HG02623 (cell line): ENCODE measurements at regions not wholly inside any gene's neighbourhood (a gene's known extent, or its start where the extent isn't known, plus 50 kb on each side); places are given as distances from the start of the nearest gene placed in this dataset.
"Not testable (repeated sequence)": the region's sequence is repeated elsewhere in the genome, so short reads cannot be mapped to it uniquely, and the experiment has no call there.

Experiments
- ATAC-seq: cut with Tn5 transposase; IDR thresholded peaks from one replicate; pipeline ENCODE4 v1.9.1; 2021; ENCODE audit warnings: moderate library complexity; ENCODE audit not compliant: unreplicated experiment

DNA sequence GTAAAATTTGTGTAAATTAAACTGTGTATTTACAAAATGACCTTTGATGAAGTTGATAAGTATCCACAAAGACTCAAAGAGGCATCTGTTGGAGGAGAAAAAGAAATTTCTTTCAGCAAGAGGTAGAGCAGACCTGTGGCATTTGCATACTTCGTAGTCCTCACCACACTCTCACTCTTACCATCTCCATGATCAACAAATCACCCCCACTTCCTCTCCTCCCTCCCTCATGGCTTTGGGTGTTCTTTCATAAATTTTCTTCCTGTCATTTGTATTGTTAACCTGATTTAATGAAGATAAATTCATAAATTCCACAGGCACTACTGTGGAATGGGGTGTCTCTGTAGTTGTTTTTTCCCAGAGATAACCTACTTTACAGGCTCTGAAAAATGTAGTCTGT lies 366.5 kb downstream of the ZNF674 start:
- no peak for ATAC-seq

GRCh38 chrX:46173159-46173558 lies 372.1 kb downstream of the ZNF674 start:
- no peak for ATAC-seq

- not testable (repeated sequence) for ATAC-seq
These were observed 373.8 kb downstream of the ZNF674 start for GRCh38 chrX:46171457-46171856.

DNA sequence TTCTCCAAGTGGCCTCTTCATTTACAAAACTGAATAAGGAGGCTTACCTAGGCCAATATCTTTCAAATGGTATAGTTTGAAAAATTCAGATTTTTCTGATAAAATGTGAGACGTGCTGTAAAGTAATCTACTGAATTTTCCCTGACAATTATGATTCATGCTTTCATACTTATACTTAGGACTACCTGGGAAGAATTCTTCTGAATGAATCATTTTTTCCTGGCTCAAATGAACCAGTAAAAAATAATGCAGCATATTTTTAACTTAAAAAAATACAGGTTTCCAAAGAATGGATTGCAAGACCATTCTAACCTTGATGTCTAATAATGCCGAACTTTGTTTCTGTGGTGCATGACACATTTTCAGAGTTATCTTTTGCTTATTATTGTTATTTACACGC lies 375.4 kb downstream of the ZNF674 start:
- ATAC-seq = no peak

- no peak for ATAC-seq
These were observed 377.0 kb downstream of the ZNF674 start for GRCh38 chrX:46168254-46168653.

DNA sequence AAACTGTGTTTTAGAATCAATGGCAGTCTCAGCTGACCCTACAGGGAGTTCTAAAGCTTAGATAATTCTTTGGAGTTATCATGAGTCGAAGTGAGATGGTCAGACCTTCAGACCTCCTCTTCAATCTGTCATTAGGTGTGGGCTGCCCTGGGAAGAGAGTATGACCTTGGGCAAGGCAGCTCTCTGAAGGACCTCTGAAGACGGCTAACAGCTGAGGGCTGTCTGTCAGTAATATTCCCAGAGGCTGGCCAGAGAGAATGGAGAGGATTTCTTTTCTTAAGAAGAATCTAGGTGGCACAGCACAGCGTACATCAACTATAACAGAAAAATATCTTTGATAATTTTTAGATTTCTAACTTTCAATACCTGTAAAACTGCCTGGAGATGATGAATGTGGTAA lies 379.4 kb downstream of the ZNF674 start:
- ATAC-seq = no peak

GRCh38 chrX:46165411-46165810 lies 379.8 kb downstream of the ZNF674 start:
- no peak for ATAC-seq

GRCh38 chrX:46152756-46153155 lies 392.5 kb downstream of the ZNF674 start:
- ATAC-seq = no peak

DNA sequence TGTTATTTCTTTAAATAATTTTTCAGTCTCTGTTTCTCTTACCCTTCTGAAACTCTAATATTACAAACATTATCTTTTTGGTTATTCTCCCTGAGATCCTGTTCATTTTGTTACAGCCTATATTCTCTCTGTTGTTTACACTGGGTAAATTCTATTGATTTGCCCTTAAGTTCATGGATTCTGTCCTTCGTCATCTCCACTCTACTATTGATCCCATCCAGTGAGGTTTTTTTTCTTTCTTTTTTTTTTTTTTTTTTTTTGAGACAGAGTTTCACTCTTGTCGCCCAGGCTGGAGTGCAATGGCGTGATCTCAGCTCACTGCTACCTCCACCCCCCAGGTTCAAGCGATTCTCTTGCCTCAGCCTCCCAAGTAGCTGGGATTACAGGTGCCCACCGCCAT lies 393.9 kb downstream of the ZNF674 start:
- ATAC-seq = not testable (repeated sequence)

GRCh38 chrX:46144566-46144965 lies 400.7 kb downstream of the ZNF674 start:
- no peak for ATAC-seq

GRCh38 chrX:46140272-46140671 lies 404.9 kb downstream of the ZNF674 start:
- ATAC-seq = no peak

- no peak for ATAC-seq
These were observed 415.0 kb downstream of the ZNF674 start for GRCh38 chrX:46130247-46130646.

GRCh38 chrX:46125111-46125510 lies 420.1 kb downstream of the ZNF674 start:
- ATAC-seq = no peak

DNA sequence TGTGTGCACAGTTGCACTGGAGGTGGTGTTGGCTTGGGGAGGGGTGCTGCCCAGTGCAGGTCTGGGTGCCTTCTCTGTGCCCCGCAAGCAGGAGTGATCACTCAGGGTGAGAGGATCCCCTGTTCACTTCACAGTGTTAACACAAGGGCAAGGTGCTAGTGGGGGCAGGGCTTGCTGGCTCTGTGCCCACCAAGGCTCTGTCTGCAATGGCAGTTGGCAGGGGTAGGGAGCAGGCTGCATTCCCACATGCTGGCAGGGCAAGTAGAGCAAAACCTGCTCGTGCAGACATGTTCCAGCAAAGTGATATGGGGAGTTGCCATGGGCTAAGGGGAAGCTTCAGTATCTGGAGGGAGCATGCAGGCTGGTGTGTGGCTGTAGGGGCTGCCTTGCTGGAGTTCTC lies 428.0 kb downstream of the ZNF674 start:
- ATAC-seq = no peak

GRCh38 chrX:46087310-46087709 lies 457.9 kb downstream of the ZNF674 start:
- not testable (repeated sequence) for ATAC-seq

DNA sequence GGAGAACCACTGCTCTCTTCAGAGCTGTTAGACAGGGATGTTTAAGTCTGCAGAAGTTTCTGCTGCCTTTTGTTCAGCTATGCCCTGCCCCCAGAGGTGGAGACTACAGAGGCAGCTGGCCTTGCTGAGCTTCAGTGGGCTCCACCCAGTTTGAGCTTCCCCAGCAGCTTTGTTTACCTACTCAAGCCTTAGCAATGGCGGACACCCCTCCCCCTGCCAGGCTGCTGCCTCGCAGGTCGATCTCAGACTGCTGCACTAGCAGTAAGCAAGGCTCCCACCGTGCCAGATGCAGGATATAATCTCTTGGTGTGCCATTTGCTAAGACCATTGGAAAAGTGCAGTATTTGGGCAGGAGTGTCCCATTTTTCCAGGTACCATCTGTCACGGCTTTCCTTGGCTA lies 465.1 kb downstream of the ZNF674 start:
- not testable (repeated sequence) for ATAC-seq

DNA sequence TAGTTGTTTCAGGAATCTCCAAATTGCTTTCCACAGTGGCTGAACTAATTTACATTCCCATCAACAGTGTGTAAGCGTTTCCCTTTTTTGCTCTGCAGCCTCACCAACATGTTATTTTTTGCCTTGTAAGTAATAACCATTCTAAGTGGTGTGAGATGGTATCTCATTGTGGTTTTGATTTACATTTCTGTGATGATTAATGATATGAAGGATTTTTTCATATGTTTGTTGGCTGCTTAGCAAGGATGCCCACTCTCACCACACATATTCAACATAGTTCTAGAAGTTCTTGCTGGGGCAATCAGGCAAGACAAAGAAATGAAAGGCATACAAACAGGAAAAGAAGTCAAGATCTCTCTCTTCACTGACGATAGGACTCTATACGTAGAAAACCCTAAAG lies 472.4 kb downstream of the ZNF674 start:
- no peak for ATAC-seq

- ATAC-seq = no peak
These were observed 472.8 kb downstream of the ZNF674 start for GRCh38 chrX:46072372-46072771.

DNA sequence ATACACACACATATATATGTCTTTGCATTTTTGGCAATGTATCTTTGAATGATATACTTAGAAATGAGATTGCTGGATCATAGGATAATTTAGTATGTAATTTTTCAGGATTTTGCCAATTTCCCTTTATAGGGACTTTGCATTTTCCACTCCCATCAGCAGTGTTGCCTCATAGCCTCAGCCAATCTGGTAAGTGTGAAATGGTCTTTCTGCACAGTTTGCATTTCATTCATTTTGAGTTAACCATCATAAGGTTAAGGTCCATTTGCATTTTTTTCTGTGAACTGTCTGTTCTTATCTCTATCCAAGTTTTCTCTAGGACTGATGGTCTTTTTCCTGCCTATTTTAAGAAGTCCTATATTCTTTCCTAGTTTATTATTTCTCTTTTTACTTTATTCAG lies 474.8 kb downstream of the ZNF674 start:
- ATAC-seq = no peak

DNA sequence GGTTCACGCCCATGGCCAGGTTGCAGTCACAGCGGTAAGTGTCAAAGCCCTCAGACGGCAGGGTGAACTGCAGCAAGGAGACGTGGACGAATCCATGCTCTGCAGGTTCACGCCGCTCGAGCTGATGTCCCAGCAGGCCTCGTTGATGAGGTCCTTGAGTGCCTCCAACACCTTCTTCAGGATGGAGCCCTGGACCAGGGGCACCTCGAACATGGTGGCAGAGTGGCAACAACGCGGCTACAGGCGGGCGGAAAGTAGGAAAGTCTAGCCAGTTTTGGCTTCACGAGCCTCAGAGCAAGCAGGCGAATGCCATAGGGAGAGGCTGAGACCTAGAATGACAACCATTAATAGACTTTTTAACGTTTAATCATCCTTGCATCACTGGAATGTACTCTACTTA lies 485.9 kb downstream of the ZNF674 start:
- no peak for ATAC-seq

- ATAC-seq = no peak
These were observed 500.7 kb downstream of the ZNF674 start for GRCh38 chrX:46044486-46044885.

DNA sequence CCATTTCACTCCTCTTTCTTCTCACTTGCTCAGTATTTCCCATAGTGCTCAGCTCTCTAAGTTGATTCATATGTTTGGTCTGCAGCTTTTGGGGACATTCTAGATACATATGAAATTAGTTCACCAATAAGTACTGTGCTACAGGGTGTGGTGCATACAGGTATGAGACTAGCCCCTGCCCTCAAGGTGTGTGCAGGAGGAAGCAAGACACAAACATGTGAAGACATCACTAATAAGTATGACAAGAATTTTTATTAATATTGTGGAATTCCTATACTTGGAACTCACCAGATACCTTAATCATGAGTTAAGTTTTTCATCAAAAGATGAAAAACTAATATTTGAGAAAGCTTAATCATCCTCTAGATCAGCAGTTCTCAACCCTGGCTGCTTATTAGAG lies 505.2 kb downstream of the ZNF674 start:
- no peak for ATAC-seq

DNA sequence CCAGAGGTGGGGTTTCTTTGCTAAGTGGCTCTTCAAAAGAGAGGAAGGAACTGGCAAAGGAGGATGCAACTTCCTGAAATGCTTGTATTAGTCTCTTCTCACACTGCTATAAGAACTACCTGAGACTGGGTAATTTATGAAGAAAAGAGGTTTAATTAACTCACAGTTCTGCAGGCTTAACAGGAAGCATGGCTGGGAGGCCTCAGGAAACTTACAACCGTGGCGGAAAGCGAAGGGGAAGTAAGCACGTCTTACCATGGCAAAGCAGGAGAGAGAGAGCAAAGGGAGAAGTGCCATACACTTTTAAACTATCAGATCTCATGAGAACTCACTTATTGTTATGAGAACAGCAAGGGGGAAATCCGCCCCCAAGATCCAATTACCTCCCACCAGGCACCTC lies 505.7 kb downstream of the ZNF674 start:
- no peak for ATAC-seq

DNA sequence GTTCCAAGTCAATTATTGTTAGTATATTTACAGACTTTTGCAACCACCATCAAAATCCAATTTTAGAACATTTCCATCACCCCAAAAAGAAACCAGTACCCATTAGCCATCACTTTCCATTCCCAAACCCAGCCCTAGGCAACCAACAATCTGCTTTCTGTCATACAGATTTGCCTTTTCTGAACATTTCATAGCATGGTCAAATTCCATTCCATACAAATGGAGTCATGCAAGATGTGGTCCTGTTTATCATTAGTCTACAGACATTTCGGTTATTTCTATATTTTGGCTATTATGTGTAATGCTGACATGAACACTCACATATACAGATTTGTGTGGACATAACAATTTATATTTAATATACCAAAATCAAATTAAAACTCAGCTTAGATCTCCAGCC lies 508.7 kb downstream of the ZNF674 start:
- ATAC-seq = no peak
